ENCODE measurements at regions not wholly inside any gene's neighbourhood (a gene's known extent, or its start where the extent isn't known, plus 50 kb on each side); places are given as distances from the start of the nearest gene placed in this dataset.

- Histone ChIP-seq H3K4me1 (ENCODE audit: control insufficient read depth in 1 of 2, insufficient read depth in 2 of 2, low read length in 2 of 2) (peaks cover 18 to 25% of the 10 kb centered on the region in 2 donors), H3K79me2 (ENCODE audit: insufficient read depth, low read length) (no peaks in the 10 kb centered on the region), H3K27me3 (ENCODE audit: control insufficient read depth in 2 of 2, insufficient read depth in 2 of 2, low read length in 2 of 2) (no peaks in the 10 kb centered on the region), H3K9me3 (replicated peaks in 1 of 2; ENCODE audit: control insufficient read depth in 1 of 2, insufficient read depth in 1 of 2, low read length in 2 of 2) (no peaks in the 10 kb centered on the region), H3K27ac (ENCODE audit: low read depth in 1 of 2, low read length in 2 of 2) (no peak overlapping the region), H2AFZ (ENCODE audit: insufficient read depth, low read depth, low read length, poor library complexity, severe bottlenecking) (peak overlapping the region; percentile 25), H3K4me2 (replicated peaks; ENCODE audit: extremely low read depth, low read length, poor library complexity, severe bottlenecking) (no peak overlapping the region), H3K9ac (ENCODE audit: insufficient read depth, low read length, poor library complexity, severe bottlenecking) (no peak overlapping the region), H3K36me3 (replicated peaks in 1 of 2; ENCODE audit: control insufficient read depth in 1 of 2, insufficient read depth in 2 of 2, low read length in 2 of 2) (no peaks in the 10 kb centered on the region), H4K20me1 (ENCODE audit: insufficient read depth, low read length) (no peaks in the 10 kb centered on the region), H3K4me3 (replicated peaks in 1 of 3; ENCODE audit: low read depth in 2 of 3, low read length in 3 of 3) (no peak overlapping the region)
- peaks cover 0 to 4% (median 4%) of the 10 kb centered on the region in 3 donors for H3K27me3 Mint-ChIP-seq (ENCODE audit: low read depth in 3 of 3)
- H3K27ac Mint-ChIP-seq = no peak overlapping the region
- no peak for DNase-seq
- H3K4me1 Mint-ChIP-seq = peaks cover 26% of the 10 kb centered on the region
- WGBS (ENCODE audit: insufficient coverage) = 5% methylated on average over 3 of the region's 6 CpGs
- TF ChIP-seq, protein P1, sequence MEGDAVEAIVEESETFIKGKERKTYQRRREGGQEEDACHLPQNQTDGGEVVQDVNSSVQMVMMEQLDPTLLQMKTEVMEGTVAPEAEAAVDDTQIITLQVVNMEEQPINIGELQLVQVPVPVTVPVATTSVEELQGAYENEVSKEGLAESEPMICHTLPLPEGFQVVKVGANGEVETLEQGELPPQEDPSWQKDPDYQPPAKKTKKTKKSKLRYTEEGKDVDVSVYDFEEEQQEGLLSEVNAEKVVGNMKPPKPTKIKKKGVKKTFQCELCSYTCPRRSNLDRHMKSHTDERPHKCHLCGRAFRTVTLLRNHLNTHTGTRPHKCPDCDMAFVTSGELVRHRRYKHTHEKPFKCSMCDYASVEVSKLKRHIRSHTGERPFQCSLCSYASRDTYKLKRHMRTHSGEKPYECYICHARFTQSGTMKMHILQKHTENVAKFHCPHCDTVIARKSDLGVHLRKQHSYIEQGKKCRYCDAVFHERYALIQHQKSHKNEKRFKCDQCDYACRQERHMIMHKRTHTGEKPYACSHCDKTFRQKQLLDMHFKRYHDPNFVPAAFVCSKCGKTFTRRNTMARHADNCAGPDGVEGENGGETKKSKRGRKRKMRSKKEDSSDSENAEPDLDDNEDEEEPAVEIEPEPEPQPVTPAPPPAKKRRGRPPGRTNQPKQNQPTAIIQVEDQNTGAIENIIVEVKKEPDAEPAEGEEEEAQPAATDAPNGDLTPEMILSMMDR (IDR thresholded peaks at IDR 0.05) = no peak
- intact Hi-C loops (cut with micrococcal nuclease) = no loop called here
- H3K9me3 Mint-ChIP-seq = peaks cover 0 to 4% (median 0%) of the 10 kb centered on the region in 7 donors
- no peak overlapping the region for H3K4me3 Mint-ChIP-seq
- no peaks in the 10 kb centered on the region for H3K36me3 Mint-ChIP-seq
Measured at GRCh38 chr21:35504277-35504676, 455.2 kb upstream of the RUNX1 start.

- H3K4me2 ChIP-seq (replicated peaks; ENCODE audit: extremely low read depth, low read length, poor library complexity, severe bottlenecking) = no peak overlapping the region
- H3K4me3 Mint-ChIP-seq = peak overlapping the region in 1 of 2 donors; percentile 23
- H3K9ac ChIP-seq (ENCODE audit: insufficient read depth, low read length, poor library complexity, severe bottlenecking) = no peak overlapping the region
- no peaks in the 10 kb centered on the region for H3K36me3 ChIP-seq (replicated peaks in 1 of 2; ENCODE audit: control insufficient read depth in 1 of 2, insufficient read depth in 2 of 2, low read length in 2 of 2)
- WGBS (ENCODE audit: insufficient coverage) = 40% methylated on average over 1 of the region's 5 CpGs
- H3K27ac ChIP-seq (ENCODE audit: low read depth in 1 of 2, low read length in 2 of 2) = no peak overlapping the region
- peaks cover 0 to 4% (median 4%) of the 10 kb centered on the region in 3 donors for H3K27me3 Mint-ChIP-seq (ENCODE audit: low read depth in 3 of 3)
- H3K9me3 Mint-ChIP-seq = peaks cover 0 to 4% (median 0%) of the 10 kb centered on the region in 7 donors
- TF ChIP-seq, protein P1 (IDR thresholded peaks at IDR 0.05) = no peak
- H3K4me1 Mint-ChIP-seq = peaks cover 20% of the 10 kb centered on the region
- no peaks in the 10 kb centered on the region for H3K9me3 ChIP-seq (replicated peaks in 1 of 2; ENCODE audit: control insufficient read depth in 1 of 2, insufficient read depth in 1 of 2, low read length in 2 of 2)
- H3K79me2 ChIP-seq (ENCODE audit: insufficient read depth, low read length) = no peaks in the 10 kb centered on the region
- H3K27me3 ChIP-seq (ENCODE audit: control insufficient read depth in 2 of 2, insufficient read depth in 2 of 2, low read length in 2 of 2) = no peaks in the 10 kb centered on the region
- no peak overlapping the region for H3K4me3 ChIP-seq (replicated peaks in 1 of 3; ENCODE audit: low read depth in 2 of 3, low read length in 3 of 3)
- H3K4me1 ChIP-seq (ENCODE audit: control insufficient read depth in 1 of 2, insufficient read depth in 2 of 2, low read length in 2 of 2) = peaks cover 12 to 19% of the 10 kb centered on the region in 2 donors
- peak overlapping the region; percentile 15 for H2AFZ ChIP-seq (ENCODE audit: insufficient read depth, low read depth, low read length, poor library complexity, severe bottlenecking)
- no peaks in the 10 kb centered on the region for H3K36me3 Mint-ChIP-seq
- peak overlapping the region in 2 of 7 donors; percentile 26 to 33 for H3K27ac Mint-ChIP-seq
- no peak for DNase-seq
- intact Hi-C loops (cut with micrococcal nuclease) = no loop called here
- H4K20me1 ChIP-seq (ENCODE audit: insufficient read depth, low read length) = no peaks in the 10 kb centered on the region
Measured at GRCh38 chr21:35503671-35504070, 454.6 kb upstream of the RUNX1 start.

Data from CD14-positive monocyte (primary cell).